NCI-H2196 treated with DMSO at 0.1 percent for 48 hours (cell line): ENCODE measurements at regions not wholly inside any gene's neighbourhood (a gene's known extent, or its start where the extent isn't known, plus 50 kb on each side); places are given as distances from the start of the nearest gene placed in this dataset.
"Not testable (repeated sequence)": the region's sequence is repeated elsewhere in the genome, so short reads cannot be mapped to it uniquely, and the experiment has no call there.

Experiments used
- DNase-seq: peaks from one replicate; lab custom pipeline; 2025; ENCODE audit not compliant: unreplicated experiment; lab: John Stamatoyannopoulos, UW

DNA sequence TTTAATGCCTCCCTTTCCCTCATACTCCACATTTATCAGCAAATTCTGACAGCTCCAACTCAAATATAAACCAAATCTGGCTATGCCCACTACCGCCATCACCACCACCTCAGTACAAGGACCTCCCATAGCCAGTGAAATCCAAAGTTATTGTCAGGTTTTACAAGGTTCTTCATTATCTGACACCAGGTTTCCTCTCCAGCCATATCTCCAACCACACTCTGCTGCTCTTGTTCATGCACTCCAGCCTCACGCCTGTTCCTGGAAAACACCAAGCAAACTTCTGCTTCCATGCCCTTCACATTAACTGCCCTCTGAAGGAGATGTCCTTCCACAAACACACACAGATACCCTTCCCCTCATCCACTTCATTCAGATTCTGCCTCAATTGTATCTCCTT is 102.2 kb upstream of the MIR17HG start:
- DNase-seq, result no peak

- DNase-seq, result no peak
Measured at GRCh38 chr13:91247768-91248167, 99.7 kb upstream of the MIR17HG start.

DNA sequence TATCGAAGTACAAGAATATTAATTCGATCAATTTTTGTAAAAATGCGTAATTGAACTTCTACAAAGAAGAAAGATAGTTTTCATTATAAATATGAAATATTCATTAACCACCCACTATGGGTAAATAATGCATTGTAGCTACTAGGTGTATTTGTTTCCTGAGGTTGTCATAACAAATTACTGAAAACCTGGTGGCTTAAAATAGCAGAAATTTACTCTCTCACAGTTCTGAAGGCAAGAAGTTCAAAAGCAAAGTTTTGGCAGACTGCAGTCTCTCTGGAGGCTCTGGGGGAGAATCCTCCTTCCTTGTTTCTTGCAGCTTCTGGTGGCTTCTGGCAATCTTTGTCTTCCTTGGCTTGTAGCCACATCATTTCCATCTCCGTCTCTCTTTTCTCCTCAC is 99.2 kb upstream of the MIR17HG start:
- no peak for DNase-seq

GRCh38 chr13:91249370-91249769 is 98.1 kb upstream of the MIR17HG start:
- no peak for DNase-seq

DNA sequence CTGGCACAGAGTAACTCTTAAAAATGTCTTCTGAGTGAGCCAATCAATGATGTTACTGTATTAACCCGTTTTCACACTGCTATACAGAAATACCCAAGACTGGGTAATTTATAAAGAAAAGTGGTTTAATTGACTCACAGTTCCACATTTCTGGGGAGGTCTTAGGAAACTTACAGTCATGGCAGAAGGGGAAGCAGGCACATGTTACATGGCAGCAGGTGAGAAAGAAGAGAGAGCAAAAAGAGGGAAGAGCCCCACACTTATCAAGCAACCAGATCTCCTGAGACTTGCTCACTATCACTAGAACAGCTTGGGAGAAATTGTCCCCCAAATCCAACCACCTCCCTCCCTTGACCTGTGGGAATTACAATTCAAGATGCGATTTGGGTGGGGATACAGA is 97.6 kb upstream of the MIR17HG start:
- no peak for DNase-seq

DNA sequence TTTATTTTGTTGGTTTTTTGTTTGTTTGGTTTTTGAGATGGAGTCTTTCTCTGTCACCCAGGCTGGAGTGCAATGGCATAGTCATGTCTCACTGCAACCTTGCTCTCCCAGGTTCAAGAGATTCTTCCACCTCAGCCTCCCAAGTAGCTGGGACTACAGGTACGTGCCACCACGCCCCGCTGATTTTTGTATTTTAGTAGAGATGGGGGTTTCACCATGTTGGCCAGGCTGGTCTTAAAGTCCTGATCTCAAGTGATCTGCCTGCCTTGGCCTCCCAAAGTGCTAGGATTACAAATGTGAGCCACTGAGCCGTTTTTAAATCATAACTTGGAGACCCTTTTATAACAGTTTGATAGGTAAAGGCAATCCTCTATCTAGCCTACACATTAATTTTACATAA is 95.9 kb upstream of the MIR17HG start:
- DNase-seq, result not testable (repeated sequence)

DNA sequence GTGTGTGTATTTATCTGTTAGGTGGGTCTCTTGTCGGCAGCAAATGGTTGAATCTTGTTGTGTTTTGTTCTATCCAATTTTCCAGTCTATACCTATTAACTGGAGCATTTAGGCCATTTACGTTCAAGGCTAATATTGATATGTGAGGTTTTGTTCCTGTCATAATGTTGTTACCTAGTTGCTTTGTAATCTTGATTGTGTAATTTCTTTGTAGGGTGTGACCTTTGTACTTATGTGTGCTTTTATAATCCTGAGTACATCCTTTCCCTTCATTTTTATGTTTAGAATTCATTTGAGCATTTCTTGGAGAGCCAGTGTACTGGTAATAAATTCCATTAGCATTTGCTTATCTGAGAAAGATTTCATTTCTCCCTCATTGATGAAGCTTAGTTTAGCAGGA is 83.0 kb upstream of the MIR17HG start:
- DNase-seq, result no peak

DNA sequence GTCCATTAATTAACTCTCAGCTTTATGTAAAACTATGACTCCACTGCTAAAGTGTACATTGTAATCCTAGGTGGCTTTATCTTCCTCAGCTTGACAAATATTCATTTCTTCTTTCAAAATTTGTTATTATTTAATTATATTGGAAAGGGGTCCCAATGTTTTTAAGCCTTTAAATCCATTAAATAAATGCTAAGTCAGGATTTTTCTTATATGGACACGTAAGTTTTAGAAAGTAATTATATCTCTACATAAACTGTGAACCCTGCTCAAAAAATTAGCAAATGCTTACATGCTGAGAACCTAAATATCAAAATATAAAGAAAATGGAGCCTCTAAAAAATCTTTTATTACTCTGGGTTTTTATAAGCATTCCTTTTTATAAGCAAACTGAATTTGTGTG is 78.2 kb upstream of the MIR17HG start:
- DNase-seq, result no peak

DNA sequence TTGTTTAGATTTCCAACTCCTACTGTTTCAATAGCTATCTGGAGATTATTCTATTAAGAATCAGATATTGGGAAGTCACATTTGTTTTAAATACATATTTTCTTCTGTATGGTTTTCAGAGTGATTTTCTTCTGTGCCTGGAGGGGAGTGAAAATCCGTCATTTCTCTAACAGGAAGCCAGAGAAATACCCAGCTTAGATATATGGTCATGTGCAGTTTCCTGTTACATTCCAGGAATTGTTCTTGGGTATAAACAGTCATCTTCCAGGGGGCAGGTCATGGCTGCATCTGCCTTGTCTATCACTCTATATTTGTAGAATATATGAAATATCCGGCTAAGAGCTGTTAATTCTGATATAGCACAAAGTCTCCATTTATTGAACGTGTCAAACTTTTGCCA is 77.5 kb upstream of the MIR17HG start:
- DNase-seq, result no peak

DNA sequence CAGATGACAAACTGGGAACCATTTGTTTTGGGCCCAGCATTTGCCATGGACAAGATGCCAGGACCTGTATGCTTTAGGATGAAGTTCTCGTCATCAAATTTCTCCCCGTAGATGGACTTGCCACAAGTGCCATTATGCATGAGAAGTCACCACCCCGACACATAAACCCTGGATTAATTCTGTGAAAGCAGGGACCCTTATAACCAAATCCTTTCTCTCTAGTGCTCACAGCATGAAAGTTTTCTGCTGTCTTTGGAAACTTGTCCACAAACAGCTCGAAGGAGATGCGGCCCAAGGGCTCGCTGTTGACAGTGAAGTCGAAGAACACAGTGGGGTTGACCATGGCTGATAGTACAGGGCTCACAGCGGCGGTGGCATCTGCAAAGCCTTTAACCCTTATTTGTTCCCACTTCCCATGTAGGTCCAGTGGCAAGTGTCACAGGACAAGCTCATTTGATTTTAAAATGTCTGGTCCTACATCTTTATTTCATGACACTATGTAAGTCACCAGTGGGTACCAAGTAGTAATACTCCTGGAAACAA is 75.2 kb upstream of the MIR17HG start:
- no peak for DNase-seq

GRCh38 chr13:91273675-91274074 is 73.8 kb upstream of the MIR17HG start:
- no peak for DNase-seq

GRCh38 chr13:91277013-91277676 is 70.3 kb upstream of the MIR17HG start:
- DNase-seq, result no peak

- DNase-seq, result no peak
Measured at GRCh38 chr13:91278291-91278690, 69.2 kb upstream of the MIR17HG start.

- no peak for DNase-seq
Measured at GRCh38 chr13:91278888-91279287, 68.6 kb upstream of the MIR17HG start.

- DNase-seq, result no peak
Measured at GRCh38 chr13:91280801-91281200, 66.7 kb upstream of the MIR17HG start.

GRCh38 chr13:91284335-91284734 is 63.2 kb upstream of the MIR17HG start:
- DNase-seq, result no peak

- DNase-seq, result no peak
Measured at GRCh38 chr13:91286317-91286716, 61.2 kb upstream of the MIR17HG start.

- DNase-seq, result no peak
Measured at GRCh38 chr13:91291078-91291477, 56.4 kb upstream of the MIR17HG start.

DNA sequence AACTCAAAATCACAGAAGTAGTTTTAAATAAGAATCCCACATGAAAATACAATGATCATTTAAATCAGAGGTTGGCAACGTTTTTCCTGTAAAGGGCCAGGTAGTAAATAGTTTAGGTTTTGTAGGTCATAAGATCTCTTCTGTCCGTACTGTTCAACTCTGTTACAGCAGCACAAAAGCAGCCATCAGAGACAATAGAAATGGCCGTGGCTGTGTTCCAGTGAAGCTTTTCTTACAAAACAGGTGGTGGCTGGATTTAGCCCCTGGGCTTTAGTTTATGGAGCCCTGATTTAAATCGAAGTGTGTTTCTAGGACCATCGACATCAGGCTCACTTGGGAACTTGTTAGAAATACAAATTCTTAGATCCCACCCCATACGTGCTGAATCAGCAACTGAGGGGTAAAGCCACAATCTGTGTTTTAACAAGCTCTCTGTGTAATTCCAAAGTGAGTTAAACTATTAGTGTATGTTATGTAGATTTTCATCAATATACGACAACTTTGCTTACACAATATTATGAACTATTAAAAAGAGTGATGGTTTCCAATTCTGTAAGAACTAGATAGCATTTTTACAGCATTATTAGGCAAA is 54.8 kb upstream of the MIR17HG start:
- no peak for DNase-seq

GRCh38 chr13:91295712-91296410 is 51.6 kb upstream of the MIR17HG start:
- DNase-seq, result no peak

- no peak for DNase-seq
Measured at GRCh38 chr13:91297503-91297902, 50.0 kb upstream of the MIR17HG start.
